Breast epithelium (tissue), 3 donors: ENCODE measurements at regions not wholly inside any gene's neighbourhood (a gene's known extent, or its start where the extent isn't known, plus 50 kb on each side); places are given as distances from the start of the nearest gene placed in this dataset.

Source experiments
- POLR2A ChIP-seq: fragments of 450-650 bp; IDR thresholded peaks from one replicate; pipeline ENCODE4 v1.6.1; 2016; ENCODE audit warnings: antibody characterized with exemption, mild to moderate bottlenecking, moderate library complexity
- POLR2AphosphoS5 ChIP-seq, 3 donors: sonication (generic); formaldehyde crosslinking; IDR thresholded peaks; one replicate each; pipeline ENCODE4 v1.6.1; 2017; ENCODE audit warnings: antibody characterized with exemption in 3 of 3
- TF ChIP-seq, protein P1 (sequence below), 3 donors: fragments of 450-650 bp; IDR thresholded peaks; one replicate each; pipeline ENCODE4 v1.5.1; 2016 to 2017; ENCODE audit warnings: antibody characterized with exemption in 3 of 3, mild to moderate bottlenecking in 3 of 3, moderate library complexity in 3 of 3

DNA sequence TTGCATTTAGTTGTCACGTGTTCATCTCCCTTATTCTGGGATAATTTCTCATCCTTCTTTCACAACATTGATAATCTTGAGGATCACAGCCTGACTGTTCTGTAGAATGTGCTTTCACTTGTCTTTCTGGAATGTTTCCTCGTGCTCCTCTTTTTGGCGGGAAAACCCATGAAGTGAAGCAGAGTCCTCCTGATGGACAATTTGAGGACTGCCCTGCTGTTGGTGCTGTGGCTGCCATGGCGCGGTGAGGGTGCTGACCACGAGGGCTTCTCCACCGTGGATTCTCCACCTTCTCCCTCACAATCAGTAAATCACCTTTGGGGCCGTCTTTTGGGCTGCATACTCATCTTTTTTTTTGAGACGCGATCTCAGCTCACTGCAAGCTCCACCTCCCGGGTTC lies 946.9 kb downstream of the BRD1 start:
- TF ChIP-seq, protein P1, sequence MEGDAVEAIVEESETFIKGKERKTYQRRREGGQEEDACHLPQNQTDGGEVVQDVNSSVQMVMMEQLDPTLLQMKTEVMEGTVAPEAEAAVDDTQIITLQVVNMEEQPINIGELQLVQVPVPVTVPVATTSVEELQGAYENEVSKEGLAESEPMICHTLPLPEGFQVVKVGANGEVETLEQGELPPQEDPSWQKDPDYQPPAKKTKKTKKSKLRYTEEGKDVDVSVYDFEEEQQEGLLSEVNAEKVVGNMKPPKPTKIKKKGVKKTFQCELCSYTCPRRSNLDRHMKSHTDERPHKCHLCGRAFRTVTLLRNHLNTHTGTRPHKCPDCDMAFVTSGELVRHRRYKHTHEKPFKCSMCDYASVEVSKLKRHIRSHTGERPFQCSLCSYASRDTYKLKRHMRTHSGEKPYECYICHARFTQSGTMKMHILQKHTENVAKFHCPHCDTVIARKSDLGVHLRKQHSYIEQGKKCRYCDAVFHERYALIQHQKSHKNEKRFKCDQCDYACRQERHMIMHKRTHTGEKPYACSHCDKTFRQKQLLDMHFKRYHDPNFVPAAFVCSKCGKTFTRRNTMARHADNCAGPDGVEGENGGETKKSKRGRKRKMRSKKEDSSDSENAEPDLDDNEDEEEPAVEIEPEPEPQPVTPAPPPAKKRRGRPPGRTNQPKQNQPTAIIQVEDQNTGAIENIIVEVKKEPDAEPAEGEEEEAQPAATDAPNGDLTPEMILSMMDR (IDR thresholded peaks at IDR 0.05): no peak
- TF ChIP-seq POLR2AphosphoS5 (IDR thresholded peaks at IDR 0.05): no peak
- no peak for TF ChIP-seq POLR2A
